ENCODE measurements at regions not wholly inside any gene's neighbourhood (a gene's known extent, or its start where the extent isn't known, plus 50 kb on each side); places are given as distances from the start of the nearest gene placed in this dataset.

GRCh38 chr12:89821896-89822295 lies 113.3 kb upstream of the ATP2B1 start:
- Histone ChIP-seq H4K20me1 (ENCODE audit: control insufficient read depth, insufficient read depth, low read depth, low read length) (no peaks in the 10 kb centered on the region), H3K27me3 (ENCODE audit: control insufficient read depth, low read length) (no peaks in the 10 kb centered on the region), H3K9me3 (ENCODE audit: control insufficient read depth, insufficient read depth, low read length) (peaks cover 3% of the 10 kb centered on the region; the same call in 1 of the 2 replicates), H3K4me2 (ENCODE audit: low read length) (peak overlapping the region; percentile 52), H3K4me1 (ENCODE audit: control insufficient read depth, low read length) (peaks cover 38% of the 10 kb centered on the region), H3K36me3 (ENCODE audit: control insufficient read depth, low read length) (no peaks in the 10 kb centered on the region), H3F3A (ENCODE audit: control insufficient read depth, insufficient read depth) (no peaks in the 10 kb centered on the region; the same call in 1 of the 2 replicates), H3K4me3 (ENCODE audit: low read length) (peak overlapping the region; percentile 40), H3K27ac (ENCODE audit: low read depth, low read length) (peak overlapping the region; percentile 27; the same call in 1 of the 2 replicates), H3K9me2 (replicated peaks; ENCODE audit: control insufficient read depth, low read length) (no peaks in the 10 kb centered on the region), H3K79me2 (ENCODE audit: control insufficient read depth, low read length) (no peaks in the 10 kb centered on the region)
- no peak for TF ChIP-seq EZH2phosphoT487 (IDR thresholded peaks at IDR 0.05; ENCODE audit: borderline replicate concordance, low read length)
- no peak for TF ChIP-seq CTCF (IDR thresholded peaks at IDR 0.05; ENCODE audit: low read depth, low read length, poor library complexity, severe bottlenecking)

- Histone ChIP-seq H3K9me3 (ENCODE audit: control insufficient read depth, insufficient read depth, low read length) (peaks cover 3% of the 10 kb centered on the region; the same call in 1 of the 2 replicates), H3K27ac (ENCODE audit: low read depth, low read length) (no peak overlapping the region), H3K27me3 (ENCODE audit: control insufficient read depth, low read length) (no peaks in the 10 kb centered on the region), H3K9me2 (replicated peaks; ENCODE audit: control insufficient read depth, low read length) (no peaks in the 10 kb centered on the region), H3F3A (ENCODE audit: control insufficient read depth, insufficient read depth) (no peaks in the 10 kb centered on the region), H3K36me3 (ENCODE audit: control insufficient read depth, low read length) (no peaks in the 10 kb centered on the region), H3K4me3 (ENCODE audit: low read length) (no peak overlapping the region), H3K4me1 (ENCODE audit: control insufficient read depth, low read length) (peaks cover 11% of the 10 kb centered on the region), H3K79me2 (ENCODE audit: control insufficient read depth, low read length) (no peaks in the 10 kb centered on the region), H4K20me1 (ENCODE audit: control insufficient read depth, insufficient read depth, low read depth, low read length) (no peaks in the 10 kb centered on the region), H3K4me2 (ENCODE audit: low read length) (no peak overlapping the region)
- TF ChIP-seq CTCF (IDR thresholded peaks at IDR 0.05; ENCODE audit: low read depth, low read length, poor library complexity, severe bottlenecking) (no peak), EZH2phosphoT487 (IDR thresholded peaks at IDR 0.05; ENCODE audit: borderline replicate concordance, low read length) (no peak)
Measured at GRCh38 chr12:89817501-89818226, 109.0 kb upstream of the ATP2B1 start.

GRCh38 chr12:89815225-89815624 lies 106.6 kb upstream of the ATP2B1 start:
- no peaks in the 10 kb centered on the region for H3F3A ChIP-seq (ENCODE audit: control insufficient read depth, insufficient read depth)
- no peaks in the 10 kb centered on the region for H3K4me1 ChIP-seq (ENCODE audit: control insufficient read depth, low read length)
- H3K36me3 ChIP-seq (ENCODE audit: control insufficient read depth, low read length) = no peaks in the 10 kb centered on the region
- H3K9me3 ChIP-seq (ENCODE audit: control insufficient read depth, insufficient read depth, low read length) = no peaks in the 10 kb centered on the region
- H3K9me2 ChIP-seq (replicated peaks; ENCODE audit: control insufficient read depth, low read length) = no peaks in the 10 kb centered on the region
- no peak overlapping the region for H3K27ac ChIP-seq (ENCODE audit: low read depth, low read length)
- H3K27me3 ChIP-seq (ENCODE audit: control insufficient read depth, low read length) = no peaks in the 10 kb centered on the region
- H4K20me1 ChIP-seq (ENCODE audit: control insufficient read depth, insufficient read depth, low read depth, low read length) = no peaks in the 10 kb centered on the region
- TF ChIP-seq CTCF (IDR thresholded peaks at IDR 0.05; ENCODE audit: low read depth, low read length, poor library complexity, severe bottlenecking) (no peak), EZH2phosphoT487 (IDR thresholded peaks at IDR 0.05; ENCODE audit: borderline replicate concordance, low read length) (no peak)
- no peak overlapping the region for H3K4me2 ChIP-seq (ENCODE audit: low read length)
- no peak overlapping the region for H3K4me3 ChIP-seq (ENCODE audit: low read length)
- no peaks in the 10 kb centered on the region for H3K79me2 ChIP-seq (ENCODE audit: control insufficient read depth, low read length)
